ENCODE measurements at regions not wholly inside any gene's neighbourhood (a gene's known extent, or its start where the extent isn't known, plus 50 kb on each side); places are given as distances from the start of the nearest gene placed in this dataset.

DNA sequence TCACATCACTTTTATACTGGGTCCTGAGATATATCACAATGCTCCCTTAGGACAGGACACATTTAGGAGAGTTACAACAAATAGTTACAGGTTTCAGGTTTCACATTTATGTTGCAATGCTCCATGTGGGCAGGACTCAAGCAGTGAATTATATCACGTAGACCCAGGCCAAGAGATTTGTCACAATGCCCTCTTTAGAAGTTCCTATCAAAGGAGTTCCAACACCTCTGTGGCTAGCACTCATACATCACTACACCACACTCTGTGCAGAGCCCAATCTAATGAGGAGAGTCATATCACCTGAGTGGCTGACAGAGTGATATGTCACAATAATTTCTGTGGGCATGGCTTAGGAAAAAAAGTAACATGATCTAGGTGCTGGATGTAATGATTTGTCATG, 1068.2 kb upstream of the AMELY start:
- no peak for DNase-seq

DNA sequence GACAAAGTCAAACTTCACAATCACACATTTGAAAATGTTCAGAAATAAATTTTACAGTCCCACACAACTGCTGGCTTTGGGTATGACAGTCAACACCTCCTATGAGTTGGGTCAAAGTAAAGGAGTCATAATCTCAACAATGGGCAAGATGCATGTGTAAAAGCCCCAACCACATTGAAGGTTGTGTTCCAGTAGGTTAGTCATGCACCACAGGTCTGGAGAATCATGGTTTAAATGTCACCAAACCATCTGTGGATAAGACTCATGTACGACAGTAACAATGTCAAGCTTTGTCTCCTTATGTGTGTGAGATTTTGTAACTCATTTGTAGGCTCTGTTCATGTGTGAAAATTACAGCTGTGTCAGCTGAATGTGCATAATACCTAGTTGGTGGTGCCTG, 1065.7 kb upstream of the AMELY start:
- no peak for DNase-seq

DNA sequence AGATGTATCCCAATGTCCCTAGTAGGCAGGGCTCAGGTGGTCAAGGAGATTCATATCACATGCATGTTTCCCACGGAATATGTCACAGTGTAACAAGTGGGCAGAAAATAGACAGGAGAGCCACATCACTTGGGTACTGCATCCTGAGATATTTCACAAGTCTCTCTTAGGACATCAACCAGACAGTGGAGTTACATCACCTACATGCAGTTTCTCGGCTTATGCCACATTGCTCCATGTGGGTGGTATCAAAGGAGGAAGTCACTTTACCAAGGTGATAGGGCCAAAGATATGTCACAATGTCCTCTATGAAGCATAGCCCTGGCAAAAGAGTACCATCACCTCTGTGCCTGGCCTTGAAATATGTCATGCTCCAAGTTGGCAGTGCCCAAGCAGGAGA, 1056.7 kb upstream of the AMELY start:
- DNase-seq, result no peak

DNA sequence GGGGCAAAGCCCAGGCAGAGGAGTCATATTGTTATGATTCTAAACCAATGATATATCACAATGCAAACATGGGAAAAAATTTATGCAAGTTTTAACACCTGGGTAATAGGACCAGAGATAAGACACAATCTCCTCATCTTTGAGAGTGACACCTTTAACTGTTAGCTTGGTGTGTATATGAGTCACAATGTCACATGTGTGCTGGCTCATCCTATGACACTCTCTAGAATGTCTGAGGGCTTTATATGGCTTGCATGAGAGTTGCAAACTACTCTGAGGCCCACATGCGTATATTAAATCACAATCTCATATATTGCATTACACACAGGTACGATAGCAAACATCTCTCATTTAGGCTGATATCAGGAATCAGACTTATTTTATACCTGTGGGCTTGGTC, 1055.4 kb upstream of the AMELY start:
- no peak for DNase-seq

DNA sequence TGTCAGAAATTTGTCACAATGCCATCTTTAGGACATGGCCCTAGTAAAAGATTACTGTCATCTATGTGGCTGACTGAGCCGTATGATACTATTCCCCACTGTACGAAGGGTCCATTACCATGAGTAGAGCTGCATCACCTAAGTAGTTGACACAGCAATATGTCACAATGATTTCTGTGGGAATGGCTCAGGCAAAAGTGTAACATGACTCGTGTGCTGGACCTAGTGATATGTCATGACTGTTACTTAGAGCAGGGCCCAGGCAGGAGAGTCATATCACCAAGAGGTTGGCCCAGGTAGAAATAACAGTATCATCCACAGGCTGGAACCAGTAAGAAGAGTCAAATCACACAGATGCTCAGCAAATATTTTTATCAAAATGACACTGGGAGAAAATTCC, 1051.8 kb upstream of the AMELY start:
- no peak for DNase-seq

DNA sequence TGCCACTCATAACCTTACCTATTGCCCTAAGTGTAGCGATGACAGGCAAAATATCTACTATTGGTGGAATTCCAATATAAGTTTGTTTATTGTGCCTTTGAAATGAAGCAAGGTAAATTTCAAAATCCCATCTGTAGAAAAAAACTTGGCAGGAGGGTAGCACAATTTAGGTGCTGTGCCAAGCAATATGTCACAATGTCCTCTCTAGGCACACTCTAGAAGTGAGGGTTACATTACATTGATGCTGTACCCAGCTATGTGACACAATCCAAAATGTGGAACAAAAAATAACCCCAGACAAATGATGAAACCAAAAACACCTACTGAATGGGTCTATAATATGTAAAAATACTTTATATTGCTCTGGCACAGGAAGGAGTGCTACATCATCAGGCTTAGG, 1050.8 kb upstream of the AMELY start:
- no peak for DNase-seq

DNA sequence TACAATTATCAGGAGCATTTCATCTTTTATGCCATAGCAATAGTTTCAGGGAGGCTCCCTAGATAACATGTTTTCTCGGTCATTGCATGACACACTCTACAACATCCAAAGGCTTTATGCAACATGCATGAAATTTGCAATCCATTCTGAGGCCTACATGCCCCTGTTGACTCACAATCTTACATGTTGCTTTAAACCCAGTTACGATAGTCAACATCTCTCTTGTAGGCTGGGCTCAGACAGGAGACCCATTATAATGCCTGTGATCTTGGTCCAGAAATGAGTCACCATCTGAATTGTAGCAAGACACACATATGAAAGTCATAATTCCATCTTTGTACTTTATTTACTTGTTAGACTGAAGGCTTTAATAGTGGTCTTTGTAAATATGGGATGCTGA, 1050.3 kb upstream of the AMELY start:
- DNase-seq, result no peak

DNA sequence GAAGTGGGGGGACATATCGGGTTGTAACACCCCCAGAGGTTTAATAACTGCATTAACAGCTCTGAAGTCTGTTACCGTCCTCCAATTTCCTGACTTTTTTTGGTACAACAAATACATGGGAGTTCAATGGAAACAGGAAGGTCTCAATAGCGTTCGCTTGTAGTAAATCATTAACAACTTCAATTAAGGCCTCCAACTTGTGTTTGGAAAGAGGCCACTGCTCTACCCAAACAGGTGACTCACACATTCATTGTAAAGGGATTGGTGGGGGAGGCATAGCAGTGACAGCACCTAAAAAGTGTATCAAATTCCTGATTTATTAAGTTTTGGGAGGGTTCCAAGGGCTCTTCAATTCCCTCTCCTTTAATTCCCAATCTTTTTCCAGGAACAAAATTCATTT, 1046.2 kb upstream of the AMELY start:
- DNase-seq, result no peak

DNA sequence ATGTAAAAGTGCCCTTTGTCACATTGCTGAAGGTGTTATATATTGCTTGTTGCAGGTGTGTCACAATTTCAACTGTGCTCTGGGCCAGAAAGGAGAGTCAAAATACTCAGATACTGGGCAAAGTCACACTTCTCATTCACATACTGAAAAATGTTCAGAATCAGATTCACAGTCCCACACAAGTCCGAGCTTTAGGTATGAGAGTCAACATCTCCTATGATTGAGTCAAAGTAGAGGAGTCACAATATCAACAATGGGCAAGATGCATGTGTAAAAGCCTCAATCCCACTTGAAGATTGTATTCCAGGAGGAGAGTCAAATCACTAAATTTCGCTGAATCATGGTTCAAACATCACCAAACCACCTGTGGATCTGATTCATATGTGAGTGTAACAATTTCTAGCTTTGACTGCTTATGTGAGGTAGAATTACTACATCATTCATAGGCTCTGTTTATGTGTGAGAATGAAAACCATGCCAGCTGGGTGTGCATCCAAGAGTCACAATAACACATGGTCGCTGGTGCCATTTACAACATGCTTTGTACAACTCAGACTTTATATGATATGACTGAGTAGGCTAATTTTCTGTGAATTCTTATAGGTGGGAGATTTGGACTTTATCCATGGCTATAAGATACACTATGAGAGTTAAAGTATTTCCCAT, 1039.8 kb upstream of the AMELY start:
- no peak for DNase-seq

DNA sequence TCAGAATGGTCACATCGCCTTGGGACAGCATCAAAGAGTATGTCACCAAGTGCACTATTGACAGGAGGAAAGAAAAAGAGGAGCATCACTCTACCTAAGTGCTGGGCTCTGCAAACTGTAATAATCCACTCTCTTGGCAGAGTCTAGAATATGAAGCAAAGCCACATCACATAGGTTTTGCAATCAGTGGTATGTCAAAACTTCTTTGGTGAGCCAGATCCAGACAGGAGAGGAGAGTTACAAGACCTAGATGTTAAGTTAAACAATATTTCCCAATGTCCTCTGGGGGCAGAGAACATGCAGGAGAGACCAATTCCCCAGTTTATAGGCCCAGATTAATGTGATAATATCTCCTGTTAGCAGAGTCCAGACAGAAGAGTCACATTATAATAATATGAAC, 1032.6 kb upstream of the AMELY start:
- DNase-seq, result no peak

DNA sequence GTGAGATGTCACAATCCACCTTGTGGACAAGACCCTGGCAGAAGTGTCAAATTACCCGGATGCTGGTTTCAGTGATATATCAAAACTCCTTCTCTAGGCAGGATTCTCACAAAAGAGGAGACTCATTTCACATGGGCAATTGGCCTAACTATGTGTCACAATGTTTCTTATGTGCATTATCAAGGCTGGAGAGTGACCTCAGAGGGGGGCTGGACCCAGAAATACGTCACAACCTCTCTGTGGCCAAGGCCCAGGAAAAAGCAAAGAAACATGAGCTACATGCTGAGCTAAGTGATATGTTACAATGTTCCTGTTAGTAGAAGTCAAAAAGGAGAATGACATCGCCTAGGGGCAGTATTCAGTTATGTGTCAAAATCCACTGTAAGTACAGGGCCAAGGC, 1031.2 kb upstream of the AMELY start:
- no peak for DNase-seq

DNA sequence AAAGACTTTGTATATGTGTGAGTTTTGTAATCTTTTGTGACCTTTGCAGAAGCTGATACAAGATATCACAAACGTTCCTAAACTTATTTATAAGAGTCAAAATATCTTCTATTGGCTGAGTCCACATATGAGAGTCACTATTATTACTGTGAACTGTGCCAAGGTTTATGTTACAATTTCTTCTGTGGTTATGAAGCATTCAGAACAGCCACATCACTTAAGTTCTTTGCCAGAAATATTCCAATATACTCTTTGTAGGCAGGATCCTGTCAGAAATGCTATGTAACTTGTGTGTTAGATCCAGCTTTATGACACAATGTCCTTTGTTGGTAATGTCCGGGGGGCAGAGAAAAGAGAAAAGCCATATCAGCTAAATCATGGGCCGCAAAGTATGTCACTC, 1030.3 kb upstream of the AMELY start:
- no peak for DNase-seq

DNA sequence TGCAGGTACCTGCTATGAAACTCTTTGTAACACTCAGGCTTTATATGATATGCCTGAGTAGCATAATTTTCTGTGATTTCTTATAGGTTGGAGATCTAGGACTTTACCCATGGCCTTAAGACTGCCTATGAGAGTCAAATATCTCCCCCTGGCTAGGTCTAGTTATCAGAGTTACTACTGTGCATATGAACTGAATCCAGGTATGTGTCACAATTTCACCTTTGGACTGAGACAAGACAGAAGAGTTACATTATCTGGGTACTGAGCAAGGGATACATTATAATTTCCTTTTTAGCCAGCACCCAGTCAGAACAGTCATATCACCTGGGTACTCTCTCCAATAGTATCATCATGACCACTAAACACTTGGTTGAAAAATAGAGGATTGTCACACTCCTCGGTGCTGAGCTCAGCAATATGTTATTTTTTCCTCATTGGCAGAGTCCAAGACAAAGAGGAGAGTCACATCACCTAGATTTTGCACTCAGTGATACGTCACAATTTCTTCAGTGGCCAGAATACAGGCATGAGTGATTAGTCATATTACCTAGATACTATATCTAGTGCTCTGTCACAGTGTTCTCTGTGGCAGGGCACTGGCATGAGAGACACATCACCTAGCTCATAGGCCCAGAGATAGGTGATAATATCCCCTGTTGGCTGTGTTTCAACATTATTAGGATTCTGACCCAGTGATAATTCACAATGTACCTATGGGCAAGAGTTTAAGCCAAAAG, 1027.6 kb upstream of the AMELY start:
- DNase-seq, result no peak

DNA sequence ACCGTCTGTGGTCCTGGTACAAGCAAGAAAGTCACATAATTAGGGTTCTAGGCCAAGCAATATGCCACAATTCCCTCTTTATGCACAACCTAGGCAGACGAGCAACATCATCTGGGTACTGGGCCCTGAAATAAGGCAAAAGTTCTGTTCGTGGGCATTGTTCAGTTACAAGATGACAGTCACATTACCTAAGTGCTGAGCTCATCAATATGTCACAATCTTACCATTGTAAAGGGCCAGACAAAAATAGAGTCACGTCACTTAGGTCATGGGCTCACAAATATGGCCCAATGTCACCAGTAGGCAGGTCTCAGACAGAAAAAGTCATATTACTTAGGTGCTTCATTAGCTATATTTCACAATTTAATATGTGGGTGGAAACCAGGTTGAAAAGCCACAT, 1025.3 kb upstream of the AMELY start:
- DNase-seq, result no peak

DNA sequence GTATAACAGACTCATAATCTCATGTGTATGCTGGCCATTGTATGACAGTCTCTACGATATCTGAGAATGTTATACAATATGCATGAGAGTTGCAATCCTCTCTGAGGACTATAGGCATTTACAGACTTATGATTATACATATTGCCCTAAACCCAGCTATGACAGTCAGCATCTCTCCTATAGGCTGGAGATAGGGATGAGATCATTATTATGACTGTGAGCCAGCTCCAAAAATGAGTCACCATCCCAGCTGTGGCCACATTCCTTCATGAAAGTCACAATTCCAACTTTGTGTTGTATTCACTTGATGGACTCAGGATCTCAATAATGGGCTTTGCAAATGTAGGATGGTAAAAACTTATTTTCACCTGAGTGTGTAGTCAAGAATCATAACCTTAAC, 1024.5 kb upstream of the AMELY start:
- peak in 1 of 51 donors; percentile 0 for DNase-seq

DNA sequence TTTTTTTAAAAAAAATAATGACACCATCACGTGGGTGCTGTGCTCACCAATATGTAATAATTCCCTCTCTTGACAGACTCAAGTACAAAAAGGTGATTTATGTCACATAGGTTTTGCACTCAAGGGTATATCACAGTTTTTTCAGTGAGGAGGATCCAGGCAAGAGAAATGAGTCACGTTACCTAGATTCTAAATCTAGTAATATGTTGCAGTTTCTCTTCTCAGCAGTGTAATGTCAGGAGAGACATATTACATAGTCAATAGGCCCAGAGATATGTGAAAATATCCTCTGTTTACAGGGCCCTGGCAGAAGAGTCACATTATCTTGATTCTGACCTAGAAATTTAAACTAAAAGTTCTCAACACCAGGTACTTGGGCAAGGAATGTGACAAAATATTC, 1024.1 kb upstream of the AMELY start:
- DNase-seq, result no peak

DNA sequence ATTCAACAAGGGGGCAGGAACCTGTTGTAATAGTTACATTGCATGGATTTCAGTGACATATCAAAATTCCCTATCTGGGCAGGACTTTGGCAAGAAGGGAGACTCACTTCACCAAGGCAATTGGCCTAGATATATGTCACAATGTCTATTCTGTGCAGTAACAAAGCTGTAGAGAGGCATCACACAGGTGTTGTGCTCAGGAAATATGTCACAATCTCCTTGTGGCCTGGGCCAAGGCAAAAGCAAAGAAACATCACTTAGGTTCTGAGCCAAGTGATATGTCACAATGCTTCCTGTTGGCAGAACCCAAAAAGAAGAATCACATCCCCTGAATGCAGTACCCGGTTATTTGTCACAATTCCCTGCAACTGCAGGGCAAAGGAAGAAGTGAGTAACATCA, 1020.9 kb upstream of the AMELY start:
- no peak for DNase-seq

DNA sequence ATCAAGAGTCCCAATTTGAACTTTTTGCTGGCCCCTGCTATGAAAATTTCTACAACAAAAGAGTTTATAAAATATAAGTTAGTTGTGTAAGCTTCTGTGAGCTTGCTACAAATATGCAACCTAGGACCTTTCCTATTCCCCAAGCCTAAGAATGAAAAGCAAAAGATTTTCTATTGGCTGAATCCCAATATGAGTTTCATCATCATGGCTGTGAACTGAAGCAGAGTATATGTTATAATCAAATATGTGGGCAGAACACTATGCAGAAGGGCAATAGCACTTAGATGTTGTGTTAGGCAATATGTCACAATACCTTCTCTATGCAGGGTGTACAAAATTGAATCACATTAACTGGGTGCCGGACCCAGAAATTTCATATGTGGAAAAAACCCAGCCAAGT, 1018.3 kb upstream of the AMELY start:
- DNase-seq, result no peak

DNA sequence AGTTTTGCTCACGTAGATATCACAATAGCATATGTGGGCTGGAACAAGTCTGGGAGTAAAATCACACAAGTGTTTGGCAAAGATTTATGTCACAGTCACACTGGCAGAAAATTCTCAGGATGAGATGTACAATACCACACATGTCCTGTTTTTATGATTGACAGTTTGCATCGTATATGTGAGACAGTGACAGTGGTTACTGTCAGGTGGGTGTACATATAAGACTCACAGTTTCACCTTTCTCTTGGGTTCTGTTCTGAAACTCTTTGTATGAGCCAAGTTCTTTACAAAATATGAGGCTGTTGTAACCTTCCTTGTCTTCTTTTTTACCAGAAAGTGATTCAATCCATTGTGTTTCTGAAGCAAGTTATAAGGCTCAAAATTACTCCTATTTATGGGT, 1012.5 kb upstream of the AMELY start:
- no peak for DNase-seq

DNA sequence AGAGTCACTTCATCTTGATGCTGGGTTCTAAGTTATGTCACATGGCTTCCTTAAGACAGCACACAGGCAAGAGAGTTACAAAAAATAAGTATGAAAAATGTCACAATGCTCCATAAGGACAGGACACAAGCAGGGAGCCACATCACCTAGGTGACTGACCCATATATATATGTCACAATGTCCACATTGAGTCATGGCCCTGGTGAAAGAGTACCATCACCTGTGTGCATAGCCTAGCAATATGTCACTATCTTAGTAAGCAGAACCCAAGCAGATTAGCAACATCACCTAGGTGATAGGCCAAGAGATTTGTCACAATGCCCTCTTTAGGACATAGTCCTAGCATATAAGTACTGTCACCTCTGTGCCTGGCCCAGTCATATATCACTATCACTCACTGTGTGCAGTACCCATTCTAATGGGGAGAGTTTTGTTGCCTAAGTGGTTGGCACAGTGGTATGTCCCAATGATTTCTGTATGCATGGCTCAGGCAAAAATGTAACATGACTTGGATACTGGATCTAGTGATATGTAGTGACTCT, 1012.0 kb upstream of the AMELY start:
- no peak for DNase-seq

DNA sequence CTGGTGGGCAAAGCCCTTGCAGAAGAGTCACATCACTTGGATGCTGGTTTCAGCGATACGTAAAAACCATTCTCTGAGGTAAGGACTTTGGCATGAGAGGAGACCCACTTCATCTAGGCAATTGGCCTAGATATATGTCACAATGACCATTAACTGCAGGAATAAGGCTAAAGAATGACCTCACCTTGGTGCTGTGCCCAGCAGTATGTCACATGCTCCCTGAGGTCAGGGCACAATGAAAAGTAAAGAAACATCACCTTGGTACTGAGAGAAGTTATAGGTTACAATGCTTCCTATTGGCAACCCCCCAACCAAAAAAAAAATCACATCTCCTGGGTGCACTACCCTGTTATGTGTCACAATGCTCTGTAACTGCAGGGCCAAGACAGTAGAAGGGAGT, 1008.8 kb upstream of the AMELY start:
- no peak for DNase-seq

DNA sequence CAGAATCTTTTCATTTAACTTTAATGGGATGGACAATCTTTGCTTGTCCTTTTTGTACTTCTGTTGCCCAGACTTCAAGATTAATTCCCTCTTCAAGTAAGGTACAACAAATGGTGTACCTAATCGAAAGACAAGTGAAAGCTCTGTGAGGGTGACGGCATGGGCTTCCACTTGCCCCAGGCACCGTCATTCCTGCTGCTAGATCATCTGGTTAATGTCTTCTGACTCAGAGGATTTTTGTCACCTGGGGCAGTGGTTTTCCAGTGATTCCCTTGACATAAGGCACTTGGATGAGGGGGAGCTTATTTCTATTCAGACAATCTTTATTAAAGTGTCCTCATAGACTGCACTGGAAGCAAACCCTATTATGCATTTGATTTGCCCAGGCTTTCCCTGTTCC, 977.0 kb upstream of the AMELY start:
- DNase-seq, result no peak

DNA sequence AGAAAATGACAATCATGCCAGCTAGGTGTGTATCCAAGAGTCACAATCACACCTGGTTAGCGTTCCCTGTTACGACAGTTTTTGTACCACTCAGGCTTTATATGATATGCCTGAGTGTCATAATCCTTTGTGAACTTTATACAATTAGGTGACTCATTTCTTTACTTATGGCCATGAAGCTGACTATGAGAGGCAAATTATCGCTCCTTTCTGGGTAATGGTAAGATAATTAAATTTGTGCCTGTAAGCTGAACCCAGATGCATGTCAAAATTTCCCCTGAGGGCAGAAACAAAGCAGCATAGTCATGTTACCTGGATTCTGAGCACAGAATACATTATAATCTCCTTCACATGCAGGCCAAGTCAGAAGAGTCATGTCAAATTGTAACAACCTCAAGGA, 970.1 kb upstream of the AMELY start:
- DNase-seq, result no peak

DNA sequence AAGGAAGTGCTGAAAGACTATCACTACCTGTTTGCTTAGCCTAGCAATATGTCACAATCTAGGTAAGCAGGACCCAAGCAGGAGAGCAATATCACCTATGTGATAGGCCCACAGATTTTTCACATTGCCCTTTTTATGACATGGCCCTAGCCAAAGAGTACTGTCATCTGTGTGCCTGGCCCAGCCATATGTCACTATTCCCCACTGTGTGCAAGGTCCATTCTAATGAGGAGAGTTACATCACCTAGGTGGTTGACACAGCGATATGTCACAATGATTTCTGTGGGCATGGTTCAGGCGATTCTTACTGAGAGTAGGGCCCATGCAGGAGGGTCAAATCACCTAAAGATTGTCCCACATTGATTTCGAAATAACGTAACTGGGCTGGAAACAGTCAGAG, 967.7 kb upstream of the AMELY start:
- no peak for DNase-seq

Data from hypothalamus (tissue), 51 donors.